KMS-11 (cell line): ENCODE measurements at regions not wholly inside any gene's neighbourhood (a gene's known extent, or its start where the extent isn't known, plus 50 kb on each side); places are given as distances from the start of the nearest gene placed in this dataset.

Source experiments
- H2AFZ ChIP-seq: fragments of 200-600 bp; sonication (generic); 2 replicates; pipeline ENCODE4 v1.6.1; 2016; ENCODE audit warnings: antibody characterized with exemption, mixed run types, low read depth
- H3K27ac ChIP-seq: fragments of 200-600 bp; sonication (generic); 2 replicates; pipeline ENCODE4 v1.6.1; 2016; ENCODE audit warnings: mild to moderate bottlenecking, mixed run types
- H3K27me3 ChIP-seq: fragments of 200-600 bp; sonication (generic); 2 replicates; pipeline ENCODE4 v1.6.1; 2017; ENCODE audit warnings: mild to moderate bottlenecking, low read depth, mixed run types, moderate library complexity; ENCODE audit not compliant: insufficient read depth
- H3K36me3 ChIP-seq: fragments of 200-600 bp; sonication (generic); 2 replicates; pipeline ENCODE4 v1.6.1; 2017; ENCODE audit warnings: mild to moderate bottlenecking, mixed run types; ENCODE audit not compliant: insufficient read depth
- H3K4me1 ChIP-seq: fragments of 200-600 bp; sonication (generic); 2 replicates; pipeline ENCODE4 v1.6.1; 2016; ENCODE audit warnings: mild to moderate bottlenecking, low read depth, mixed run types; ENCODE audit not compliant: poor library complexity, severe bottlenecking
- H3K4me2 ChIP-seq: fragments of 200-600 bp; sonication (generic); 2 replicates; pipeline ENCODE4 v1.7.0; 2016; ENCODE audit warnings: mild to moderate bottlenecking, mixed run types
- H3K4me3 ChIP-seq: fragments of 200-600 bp; sonication (generic); IDR thresholded peaks from 2 replicates; pipeline ENCODE4 v1.6.1; 2017; ENCODE audit warnings: low read depth, low read length, mixed read lengths; ENCODE audit not compliant: insufficient read depth
- H3K79me2 ChIP-seq: fragments of 200-600 bp; sonication (generic); 2 replicates; pipeline ENCODE4 v1.6.1; 2016; ENCODE audit warnings: low read depth, mixed run types; ENCODE audit not compliant: insufficient read depth
- H3K9ac ChIP-seq: fragments of 200-600 bp; sonication (generic); 2 replicates; pipeline ENCODE4 v1.6.1; 2016; ENCODE audit warnings: mild to moderate bottlenecking, mixed run types
- H4K20me1 ChIP-seq: fragments of 200-600 bp; sonication (generic); 2 replicates; pipeline ENCODE4 v1.6.1; 2016; ENCODE audit warnings: mild to moderate bottlenecking, mixed run types; ENCODE audit not compliant: insufficient read depth
- TF ChIP-seq, protein P1 (sequence below): fragments of 200-600 bp; sonication (generic); conservative IDR thresholded peaks from 2 replicates; pipeline ENCODE4 v1.6.1; 2017; ENCODE audit warnings: low read depth, mild to moderate bottlenecking, antibody characterized with exemption, low read length, moderate library complexity, mixed read lengths

GRCh38 chr2:195360242-195360641, 296.8 kb upstream of the SLC39A10 start:
- H3K36me3 ChIP-seq: no peaks in the 10 kb centered on the region
- TF ChIP-seq, protein P1, sequence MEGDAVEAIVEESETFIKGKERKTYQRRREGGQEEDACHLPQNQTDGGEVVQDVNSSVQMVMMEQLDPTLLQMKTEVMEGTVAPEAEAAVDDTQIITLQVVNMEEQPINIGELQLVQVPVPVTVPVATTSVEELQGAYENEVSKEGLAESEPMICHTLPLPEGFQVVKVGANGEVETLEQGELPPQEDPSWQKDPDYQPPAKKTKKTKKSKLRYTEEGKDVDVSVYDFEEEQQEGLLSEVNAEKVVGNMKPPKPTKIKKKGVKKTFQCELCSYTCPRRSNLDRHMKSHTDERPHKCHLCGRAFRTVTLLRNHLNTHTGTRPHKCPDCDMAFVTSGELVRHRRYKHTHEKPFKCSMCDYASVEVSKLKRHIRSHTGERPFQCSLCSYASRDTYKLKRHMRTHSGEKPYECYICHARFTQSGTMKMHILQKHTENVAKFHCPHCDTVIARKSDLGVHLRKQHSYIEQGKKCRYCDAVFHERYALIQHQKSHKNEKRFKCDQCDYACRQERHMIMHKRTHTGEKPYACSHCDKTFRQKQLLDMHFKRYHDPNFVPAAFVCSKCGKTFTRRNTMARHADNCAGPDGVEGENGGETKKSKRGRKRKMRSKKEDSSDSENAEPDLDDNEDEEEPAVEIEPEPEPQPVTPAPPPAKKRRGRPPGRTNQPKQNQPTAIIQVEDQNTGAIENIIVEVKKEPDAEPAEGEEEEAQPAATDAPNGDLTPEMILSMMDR: no peak
- no peak overlapping the region for H3K9ac ChIP-seq
- no peak overlapping the region for H2AFZ ChIP-seq
- no peaks in the 10 kb centered on the region for H3K79me2 ChIP-seq
- H3K4me2 ChIP-seq: no peak overlapping the region
- H3K27me3 ChIP-seq: no peaks in the 10 kb centered on the region
- H4K20me1 ChIP-seq: no peaks in the 10 kb centered on the region
- no peak overlapping the region for H3K4me3 ChIP-seq
- H3K27ac ChIP-seq: no peak overlapping the region
- no peaks in the 10 kb centered on the region for H3K4me1 ChIP-seq

DNA sequence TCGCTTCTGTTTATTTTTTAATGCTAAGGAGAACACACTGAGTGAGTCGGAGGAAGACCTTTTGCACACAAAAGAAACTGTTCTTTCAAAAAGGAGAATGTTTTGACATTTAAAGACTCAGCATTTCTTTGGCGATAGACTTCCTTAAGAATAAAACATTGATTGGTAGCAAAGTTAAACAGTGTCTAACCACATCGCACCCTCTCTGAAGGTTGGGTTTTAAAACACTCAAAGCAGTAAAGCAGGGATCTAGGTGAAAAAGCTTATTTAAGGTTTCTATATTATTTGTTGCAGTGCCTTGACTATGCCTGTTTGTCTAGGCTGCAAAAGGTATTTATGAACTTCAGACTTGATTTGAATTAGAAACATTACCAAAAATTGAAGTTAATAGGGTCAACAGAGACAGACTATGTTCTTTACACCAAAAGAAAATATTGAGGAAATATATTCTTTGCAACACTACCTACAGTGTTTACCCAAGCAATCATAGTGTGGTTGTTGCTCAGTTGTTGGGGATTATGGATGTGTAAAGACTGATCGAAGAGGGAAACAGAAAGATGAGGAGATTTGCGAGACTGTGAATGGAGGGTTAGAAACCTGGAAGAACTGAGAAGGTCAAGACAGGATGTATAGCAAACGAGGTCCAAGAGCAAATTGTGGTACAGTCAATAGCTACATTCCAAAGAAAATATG, 297.8 kb upstream of the SLC39A10 start:
- no peak overlapping the region for H3K4me3 ChIP-seq
- H3K9ac ChIP-seq: no peak overlapping the region
- no peaks in the 10 kb centered on the region for H4K20me1 ChIP-seq
- no peak overlapping the region for H3K27ac ChIP-seq
- TF ChIP-seq, protein P1: no peak
- H3K79me2 ChIP-seq: no peaks in the 10 kb centered on the region
- H3K27me3 ChIP-seq: no peaks in the 10 kb centered on the region
- H2AFZ ChIP-seq: no peak overlapping the region
- H3K4me2 ChIP-seq: no peak overlapping the region
- H3K36me3 ChIP-seq: no peaks in the 10 kb centered on the region
- no peaks in the 10 kb centered on the region for H3K4me1 ChIP-seq

- TF ChIP-seq, protein P1: no peak
- no peak overlapping the region for H3K27ac ChIP-seq
- H3K79me2 ChIP-seq: no peaks in the 10 kb centered on the region
- no peak overlapping the region for H3K9ac ChIP-seq
- H4K20me1 ChIP-seq: no peaks in the 10 kb centered on the region
- H3K4me3 ChIP-seq: no peak overlapping the region
- H3K27me3 ChIP-seq: no peaks in the 10 kb centered on the region
- no peaks in the 10 kb centered on the region for H3K36me3 ChIP-seq
- H3K4me2 ChIP-seq: no peak overlapping the region
- H2AFZ ChIP-seq: no peak overlapping the region
- no peaks in the 10 kb centered on the region for H3K4me1 ChIP-seq
Measured at GRCh38 chr2:195356920-195357440, 300.0 kb upstream of the SLC39A10 start.

- Histone ChIP-seq H3K27me3 (no peaks in the 10 kb centered on the region), H3K79me2 (no peaks in the 10 kb centered on the region), H3K4me2 (no peak overlapping the region), H3K36me3 (no peaks in the 10 kb centered on the region), H4K20me1 (no peaks in the 10 kb centered on the region), H3K27ac (no peak overlapping the region), H3K4me3 (no peak overlapping the region), H2AFZ (no peak overlapping the region), H3K4me1 (no peaks in the 10 kb centered on the region), H3K9ac (no peak overlapping the region)
- TF ChIP-seq, protein P1: no peak
Measured at GRCh38 chr2:195356026-195356425, 301.0 kb upstream of the SLC39A10 start.
